ENCODE measurements at regions not wholly inside any gene's neighbourhood (a gene's known extent, or its start where the extent isn't known, plus 50 kb on each side); places are given as distances from the start of the nearest gene placed in this dataset.

- TF ChIP-seq CTCF (IDR thresholded peaks at IDR 0.05; ENCODE audit: insufficient read depth, low read depth, low read length) (no peak), EZH2 (IDR thresholded peaks at IDR 0.05; ENCODE audit: insufficient read depth, low read length) (no peak)
Observed at GRCh38 chr10:4723860-4724259, 102.1 kb upstream of the AKR1E2 start.
